ENCODE measurements at regions not wholly inside any gene's neighbourhood (a gene's known extent, or its start where the extent isn't known, plus 50 kb on each side); places are given as distances from the start of the nearest gene placed in this dataset.

GRCh38 chr6:108797951-108798669, 50.1 kb upstream of the ARMC2 start:
- Histone ChIP-seq H3K36me3 (ENCODE audit: insufficient read depth, low read length) (no peaks in the 10 kb centered on the region), H3K9me2 (ENCODE audit: low read depth, low read length) (no peaks in the 10 kb centered on the region), H3K4me1 (ENCODE audit: insufficient read depth, low read length, severe bottlenecking) (no peaks in the 10 kb centered on the region), H3K27me3 (ENCODE audit: insufficient read depth, low read length) (no peaks in the 10 kb centered on the region; the same call in 1 of the 2 replicates), H3K27ac (ENCODE audit: low read depth, low read length, poor library complexity, severe bottlenecking) (no peak overlapping the region), H3F3A (ENCODE audit: insufficient read depth, low read length) (no peaks in the 10 kb centered on the region), H3K79me2 (ENCODE audit: insufficient read depth, low read length) (no peaks in the 10 kb centered on the region), H3K9me3 (ENCODE audit: low read length) (no peaks in the 10 kb centered on the region), H3K9ac (ENCODE audit: low read length) (no peak overlapping the region), H3K4me3 (ENCODE audit: low read depth, low read length, poor library complexity, severe bottlenecking) (no peak overlapping the region), H2AFZ (ENCODE audit: low read length) (no peak overlapping the region), H4K20me1 (ENCODE audit: insufficient read depth, low read length) (no peaks in the 10 kb centered on the region), H3K4me2 (ENCODE audit: low read length) (no peak overlapping the region)
- TF ChIP-seq EZH2 (IDR thresholded peaks at IDR 0.05; ENCODE audit: borderline replicate concordance, low read length) = no peak
- TF ChIP-seq, protein P1, sequence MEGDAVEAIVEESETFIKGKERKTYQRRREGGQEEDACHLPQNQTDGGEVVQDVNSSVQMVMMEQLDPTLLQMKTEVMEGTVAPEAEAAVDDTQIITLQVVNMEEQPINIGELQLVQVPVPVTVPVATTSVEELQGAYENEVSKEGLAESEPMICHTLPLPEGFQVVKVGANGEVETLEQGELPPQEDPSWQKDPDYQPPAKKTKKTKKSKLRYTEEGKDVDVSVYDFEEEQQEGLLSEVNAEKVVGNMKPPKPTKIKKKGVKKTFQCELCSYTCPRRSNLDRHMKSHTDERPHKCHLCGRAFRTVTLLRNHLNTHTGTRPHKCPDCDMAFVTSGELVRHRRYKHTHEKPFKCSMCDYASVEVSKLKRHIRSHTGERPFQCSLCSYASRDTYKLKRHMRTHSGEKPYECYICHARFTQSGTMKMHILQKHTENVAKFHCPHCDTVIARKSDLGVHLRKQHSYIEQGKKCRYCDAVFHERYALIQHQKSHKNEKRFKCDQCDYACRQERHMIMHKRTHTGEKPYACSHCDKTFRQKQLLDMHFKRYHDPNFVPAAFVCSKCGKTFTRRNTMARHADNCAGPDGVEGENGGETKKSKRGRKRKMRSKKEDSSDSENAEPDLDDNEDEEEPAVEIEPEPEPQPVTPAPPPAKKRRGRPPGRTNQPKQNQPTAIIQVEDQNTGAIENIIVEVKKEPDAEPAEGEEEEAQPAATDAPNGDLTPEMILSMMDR (IDR thresholded peaks at IDR 0.05; ENCODE audit: low read length) = no peak

All from OCI-LY1 (cell line).